ENCODE measurements at regions not wholly inside any gene's neighbourhood (a gene's known extent, or its start where the extent isn't known, plus 50 kb on each side); places are given as distances from the start of the nearest gene placed in this dataset.

- peak; percentile 6 for DNase-seq (ENCODE audit: low spot score)
Observed at GRCh38 chr13:83332751-83333150, 549.5 kb downstream of the SLITRK1 start.

GRCh38 chr13:83327091-83327490 lies 555.2 kb downstream of the SLITRK1 start:
- no peak for DNase-seq (ENCODE audit: low spot score)

- DNase-seq (ENCODE audit: low spot score): no peak
Observed at GRCh38 chr13:83325125-83325853, 557.0 kb downstream of the SLITRK1 start.

- DNase-seq (ENCODE audit: low spot score): no peak
Observed at GRCh38 chr13:83311886-83312577, 570.2 kb downstream of the SLITRK1 start.

GRCh38 chr13:83298617-83299016 lies 583.7 kb downstream of the SLITRK1 start:
- no peak for DNase-seq (ENCODE audit: low spot score)

GRCh38 chr13:83297586-83298290 lies 584.5 kb downstream of the SLITRK1 start:
- no peak for DNase-seq (ENCODE audit: low spot score)

GRCh38 chr13:83295686-83296085 lies 586.6 kb downstream of the SLITRK1 start:
- DNase-seq (ENCODE audit: low spot score): no peak

- DNase-seq (ENCODE audit: low spot score): no peak
Observed at GRCh38 chr13:83286737-83287136, 595.5 kb downstream of the SLITRK1 start.

DNA sequence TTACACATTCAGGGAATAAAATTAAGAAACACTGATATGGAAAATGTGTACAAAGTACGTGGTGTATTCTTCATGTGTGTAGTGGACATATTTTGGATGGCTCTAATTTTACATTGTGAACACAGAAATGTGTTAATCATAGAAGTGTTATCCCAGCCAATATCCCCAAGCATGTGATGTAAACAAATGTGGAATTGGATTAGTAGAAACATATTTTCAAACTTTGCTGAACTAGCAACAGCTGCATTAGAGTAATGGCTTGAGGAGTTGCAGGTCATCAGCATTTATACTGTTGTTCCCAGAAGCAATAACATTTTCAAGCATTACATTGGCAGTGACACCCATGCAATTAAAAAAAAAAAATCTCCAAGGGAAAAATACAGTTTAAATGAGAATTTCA lies 600.6 kb downstream of the SLITRK1 start:
- DNase-seq (ENCODE audit: low spot score): no peak

GRCh38 chr13:83274679-83275078 lies 607.6 kb downstream of the SLITRK1 start:
- no peak for DNase-seq (ENCODE audit: low spot score)

DNA sequence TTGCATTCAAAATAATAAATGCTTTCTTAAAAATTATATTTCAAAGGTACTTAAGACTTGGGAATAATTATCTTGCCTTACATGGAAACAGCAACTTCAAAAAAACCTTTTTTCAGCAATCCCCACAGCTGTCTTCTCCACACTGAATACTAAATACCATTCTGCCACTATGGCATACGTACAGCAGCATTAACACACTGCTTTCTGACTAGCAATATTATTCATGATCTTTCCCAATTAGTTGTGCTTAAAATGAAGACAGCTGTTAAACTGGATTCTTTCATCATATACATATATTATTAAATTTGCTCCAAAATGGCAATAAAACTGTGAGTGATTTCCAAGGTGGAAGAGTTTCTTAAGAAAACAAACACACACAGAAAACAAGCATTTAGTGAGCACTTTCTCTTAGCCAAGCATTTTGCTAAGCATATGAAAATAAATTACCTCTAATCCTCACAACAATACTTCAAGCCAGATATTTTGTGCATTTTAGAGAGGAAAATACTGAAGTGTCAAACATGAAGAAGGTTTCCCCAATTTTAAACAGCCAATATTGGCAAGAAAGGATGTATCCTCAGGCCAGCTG lies 609.5 kb downstream of the SLITRK1 start:
- peak; percentile 34 for DNase-seq (ENCODE audit: low spot score)

GRCh38 chr13:83272076-83272475 lies 610.2 kb downstream of the SLITRK1 start:
- DNase-seq (ENCODE audit: low spot score): peak; percentile 79

DNA sequence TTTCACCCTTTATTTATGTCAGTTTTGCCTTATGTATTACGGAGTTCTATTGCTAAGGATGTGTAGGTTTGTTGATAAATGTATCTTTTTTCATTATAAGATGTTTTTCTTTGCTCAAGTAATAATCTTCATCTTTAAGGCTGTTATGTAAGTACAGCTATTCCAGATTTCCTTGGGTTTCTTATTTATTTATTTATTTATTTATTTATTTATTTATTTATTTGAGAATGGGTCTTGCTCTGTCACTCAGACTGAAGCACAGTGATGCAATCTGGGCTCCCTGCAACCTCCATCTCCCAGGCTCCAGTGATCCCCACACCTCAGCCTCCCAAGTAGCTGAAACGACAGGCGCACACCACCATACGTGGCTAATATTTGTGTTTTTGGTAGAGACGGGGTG lies 617.0 kb downstream of the SLITRK1 start:
- no peak for DNase-seq (ENCODE audit: low spot score)

DNA sequence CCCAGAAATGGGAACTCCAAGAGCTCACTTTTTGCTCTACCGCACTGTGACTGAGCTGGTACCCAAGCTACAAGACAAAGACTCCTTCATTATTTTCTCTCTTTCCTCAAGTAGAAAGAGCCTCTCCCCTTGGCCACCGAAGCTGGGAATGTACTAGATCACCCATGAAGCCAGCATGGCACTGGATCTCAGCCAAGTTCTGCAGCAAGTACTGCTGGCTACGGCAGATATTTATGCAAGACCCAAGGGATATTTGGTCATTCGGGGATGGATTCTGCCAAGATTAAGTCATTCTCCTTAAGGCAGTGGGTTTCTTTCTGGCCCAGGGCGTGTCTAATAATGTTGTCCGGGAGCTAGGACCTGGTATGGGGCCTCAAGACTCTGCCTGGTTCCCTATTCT lies 633.5 kb downstream of the SLITRK1 start:
- DNase-seq (ENCODE audit: low spot score): no peak

- no peak for DNase-seq (ENCODE audit: low spot score)
Observed at GRCh38 chr13:83232626-83233025, 649.6 kb downstream of the SLITRK1 start.

GRCh38 chr13:83229574-83230305 lies 652.5 kb downstream of the SLITRK1 start:
- DNase-seq (ENCODE audit: low spot score): no peak

- DNase-seq (ENCODE audit: low spot score): no peak
Observed at GRCh38 chr13:83223546-83223945, 658.7 kb downstream of the SLITRK1 start.

GRCh38 chr13:83221813-83222241 lies 660.4 kb downstream of the SLITRK1 start:
- DNase-seq (ENCODE audit: low spot score): no peak

DNA sequence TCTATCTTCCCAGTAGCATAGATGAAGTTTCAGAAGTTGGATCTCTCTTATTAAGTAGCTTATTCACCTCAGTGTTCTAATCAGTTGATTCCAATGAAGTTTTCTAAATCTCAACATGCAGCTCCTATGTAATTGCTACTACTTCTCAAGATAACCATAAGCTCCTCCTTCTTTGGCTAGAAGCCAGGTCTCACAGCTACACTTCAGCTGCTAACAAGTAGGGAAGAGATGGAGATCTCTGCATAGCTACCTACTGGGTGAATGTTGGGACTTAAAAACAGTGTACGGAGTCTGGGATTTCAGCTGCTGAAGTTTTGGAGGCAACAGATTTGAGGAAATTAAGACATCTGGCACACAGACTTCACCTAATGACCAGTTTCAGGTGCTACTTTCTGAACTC lies 661.0 kb downstream of the SLITRK1 start:
- no peak for DNase-seq (ENCODE audit: low spot score)

DNA sequence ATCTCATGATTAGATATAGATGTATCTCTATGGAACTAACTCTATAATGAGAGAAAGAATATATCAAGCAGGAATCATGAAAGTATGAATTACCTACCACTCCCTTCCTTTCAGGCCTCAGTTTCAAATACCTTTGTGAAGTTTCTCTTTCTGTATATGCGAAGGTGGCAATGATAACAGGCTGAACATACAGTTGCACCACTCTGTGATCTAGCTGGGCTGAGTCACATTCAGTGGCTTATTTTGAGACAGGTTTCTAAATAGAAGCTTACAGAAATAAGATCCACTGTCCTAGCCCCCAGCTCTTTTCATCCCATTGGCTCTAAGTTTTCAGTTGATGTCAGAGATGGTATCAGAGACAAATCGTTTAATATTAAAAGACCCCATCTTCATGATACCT lies 662.0 kb downstream of the SLITRK1 start:
- no peak for DNase-seq (ENCODE audit: low spot score)

DNA sequence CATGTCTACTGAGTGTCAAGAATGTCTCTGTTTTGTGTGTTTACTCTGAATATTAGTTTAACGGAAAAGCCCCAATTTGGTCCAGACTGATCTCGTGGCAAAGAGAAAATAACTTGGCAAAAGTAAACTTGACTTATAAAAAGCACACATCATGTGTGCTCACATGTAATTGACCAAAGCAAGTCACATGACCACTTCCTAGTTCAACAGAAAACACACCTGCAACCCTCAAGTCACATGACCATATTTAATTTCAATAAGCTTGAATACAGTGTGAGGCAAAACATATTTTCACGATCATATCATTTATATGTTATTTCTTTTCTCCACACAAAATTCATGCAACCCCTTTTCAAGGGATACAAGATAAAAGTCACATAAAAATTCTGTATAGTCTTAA lies 662.4 kb downstream of the SLITRK1 start:
- DNase-seq (ENCODE audit: low spot score): no peak
